Psoas muscle (tissue), 7 donors: ENCODE measurements at regions not wholly inside any gene's neighbourhood (a gene's known extent, or its start where the extent isn't known, plus 50 kb on each side); places are given as distances from the start of the nearest gene placed in this dataset.

Experiments
- ATAC-seq, 4 donors: fragments of 200-7000 bp; cut with Tn5 transposase; one replicate each; pipeline ENCODE4 v1.9.1; 2020; ENCODE audit warnings: moderate library complexity in 3 of 4, mild to moderate bottlenecking in 2 of 4
- DNase-seq, 2 donors: peaks; one replicate each; pipeline ENCODE4 v3.0.0-alpha.2; 2020
- H3K27ac ChIP-seq: fragments of 200-600 bp; one replicate; pipeline ENCODE4 v1.8.0; 2022
- H3K27me3 ChIP-seq, 3 donors: fragments of 200-600 bp in 1 of 3; one replicate each; pipeline versions ENCODE4 v1.6.1 to v1.8.0; 2013 to 2022; ENCODE audit warnings: low read length in 2 of 3, mild to moderate bottlenecking in 2 of 3, moderate library complexity in 1 of 3; ENCODE audit not compliant: insufficient read depth in 3 of 3
- H3K36me3 ChIP-seq, 2 donors: fragments of 200-600 bp in 1 of 2; one replicate each; pipeline versions ENCODE4 v1.6.1 to v1.8.0; 2013 to 2022; ENCODE audit warnings: low read depth in 1 of 2, mild to moderate bottlenecking in 1 of 2, moderate library complexity in 1 of 2; ENCODE audit not compliant: insufficient read depth in 1 of 2
- H3K4me1 ChIP-seq: fragments of 200-600 bp; one replicate; pipeline ENCODE4 v1.8.0; 2022
- H3K4me3 ChIP-seq: fragments of 200-600 bp; one replicate; pipeline ENCODE4 v1.8.0; 2022; ENCODE audit warnings: mild to moderate bottlenecking
- H3K9me3 ChIP-seq: fragments of 200-600 bp; one replicate; pipeline ENCODE4 v1.8.0; 2022
- CTCF ChIP-seq: fragments of 200-600 bp; IDR thresholded peaks from one replicate; pipeline ENCODE4 v1.8.0; 2022; ENCODE audit warnings: antibody characterized with exemption
- WGBS, 3 donors: extraction: QIAGEN DNeasy Blood & Tissue Kit; methylation state at CpG; one replicate each; pipeline versions ENCODE4 v1.1.6 to v1.1.7; 2013; 5-methylcytosine and 5-hydroxymethylcytosine counted together
- intact Hi-C, 2 donors: fragments of 100-400 bp; cut with DNase I; formaldehyde crosslinking; loops; one replicate each; pipeline versions ENCODE4 v1.11.0 to v1.14.2; 2022
- donor health status: healthy with polysubstance abuse.
- donor health status: DM: no; HTN: no; CAD: no; lungs with moderate emphysema.
- donor health status: Bipolar disorder and iron deficiency.
- donor health status: healthy.
- donor health status: DM: yes; HTN: yes; CAD: no.
- donor health status: DM: no; HTN: no; CAD: no.
- donor health status: DM: yes; HTN: yes; CAD: no.

GRCh38 chr13:50581586-50582196, 261.8 kb downstream of the DLEU7 start:
- intact Hi-C loops = no loop called here

GRCh38 chr13:50584856-50585580, 258.5 kb downstream of the DLEU7 start:
- intact Hi-C loops = no loop called here
- DNase-seq (no peak), ATAC-seq (no peak)
- Histone ChIP-seq H3K9me3 (no peaks in the 10 kb centered on the region), H3K4me1 (peaks cover 3% of the 10 kb centered on the region), H3K27ac (no peak overlapping the region), H3K36me3 (no peaks in the 10 kb centered on the region), H3K27me3 (no peaks in the 10 kb centered on the region), H3K4me3 (no peak overlapping the region)
- TF ChIP-seq CTCF = no peak
- WGBS, 3 donors = 61 to 63% (median 63%) methylated on average over 10 of the region's 10 CpGs

More at GRCh38 chr13:50581586-50582196, 261.8 kb downstream of the DLEU7 start:
- H3K27me3 ChIP-seq = no peaks in the 10 kb centered on the region
- no peak for DNase-seq
- H3K9me3 ChIP-seq = no peaks in the 10 kb centered on the region
- no peaks in the 10 kb centered on the region for H3K4me1 ChIP-seq
- TF ChIP-seq CTCF = no peak
- no peak overlapping the region for H3K27ac ChIP-seq
- WGBS, 3 donors = 91 to 98% (median 96%) methylated on average over 1 of the region's 1 CpG
- no peak overlapping the region for H3K4me3 ChIP-seq
- no peaks in the 10 kb centered on the region for H3K36me3 ChIP-seq
- ATAC-seq = no peak

GRCh38 chr13:50585674-50586413, 257.6 kb downstream of the DLEU7 start:
- intact Hi-C loops = no loop called here
- ATAC-seq (no peak), DNase-seq (no peak)
- H3K9me3 ChIP-seq = no peaks in the 10 kb centered on the region
- H3K27me3 ChIP-seq = no peaks in the 10 kb centered on the region
- no peak overlapping the region for H3K4me3 ChIP-seq
- no peaks in the 10 kb centered on the region for H3K36me3 ChIP-seq
- WGBS, 3 donors = 62 to 66% (median 62%) methylated on average over 6 of the region's 6 CpGs
- TF ChIP-seq CTCF = no peak
- H3K4me1 ChIP-seq = peaks cover 6% of the 10 kb centered on the region
- no peak overlapping the region for H3K27ac ChIP-seq

GRCh38 chr13:50586414-50587083, 256.9 kb downstream of the DLEU7 start:
- no peak for DNase-seq
- Histone ChIP-seq H3K27ac (no peak overlapping the region), H3K27me3 (no peaks in the 10 kb centered on the region), H3K36me3 (no peaks in the 10 kb centered on the region), H3K9me3 (no peaks in the 10 kb centered on the region), H3K4me1 (peaks cover 6% of the 10 kb centered on the region), H3K4me3 (no peak overlapping the region)
- WGBS, 3 donors = 81 to 82% (median 81%) methylated on average over 8 of the region's 8 CpGs
- no peak for TF ChIP-seq CTCF
- ATAC-seq = no peak
- intact Hi-C loops = no loop called here
